Gastroesophageal sphincter (tissue), 4 donors: ENCODE measurements at regions not wholly inside any gene's neighbourhood (a gene's known extent, or its start where the extent isn't known, plus 50 kb on each side); places are given as distances from the start of the nearest gene placed in this dataset.

Experiments
- ATAC-seq: fragments of 150-250 bp; one replicate; pipeline ENCODE4 v1.9.1; 2016; ENCODE audit warnings: mild to moderate bottlenecking, moderate library complexity
- H3K27ac ChIP-seq, 4 donors: fragments of 200-600 bp; sonication (generic) in 3 of 4; 1 replicate in 3 of 4; 2 replicates in 1 of 4; pipeline ENCODE4 v1.5.1; 2016 to 2019
- H3K27me3 ChIP-seq: fragments of 200-600 bp; sonication (generic); one replicate; pipeline ENCODE4 v1.5.1; 2019
- H3K36me3 ChIP-seq, 2 donors: fragments of 200-600 bp; sonication (generic); one replicate each; pipeline ENCODE4 v1.5.1; 2019; ENCODE audit warnings: control low read depth in 1 of 2
- H3K4me1 ChIP-seq, 3 donors: fragments of 200-600 bp; sonication (generic); 1 replicate in 2 of 3; 2 replicates in 1 of 3; pipeline ENCODE4 v1.5.1; 2016 to 2019; ENCODE audit warnings: control low read depth in 2 of 3
- H3K4me3 ChIP-seq, 2 donors: fragments of 200-600 bp; sonication (generic); one replicate each; pipeline ENCODE4 v1.5.1; 2019; ENCODE audit warnings: mild to moderate bottlenecking in 1 of 2, moderate library complexity in 1 of 2
- H3K9me3 ChIP-seq, 3 donors: fragments of 200-600 bp; sonication (generic); one replicate each; pipeline ENCODE4 v1.5.1; 2017 to 2019; ENCODE audit warnings: control low read depth in 2 of 3
- CTCF ChIP-seq, 4 experiments: fragments of 200-600 bp in 2 of 4; fragments of 450-650 bp in 2 of 4; sonication (generic) in 1 of 4; IDR thresholded peaks; one replicate each; pipeline ENCODE4 v1.5.1; 2017 to 2019; ENCODE audit warnings: antibody characterized with exemption in 4 of 4, mild to moderate bottlenecking in 2 of 4, moderate library complexity in 2 of 4
- EP300 ChIP-seq: sonication (generic); formaldehyde crosslinking; IDR thresholded peaks from one replicate; pipeline ENCODE4 v1.6.1; 2017; ENCODE audit warnings: antibody characterized with exemption, mild to moderate bottlenecking
- POLR2A ChIP-seq, 2 donors: fragments of 450-650 bp; IDR thresholded peaks; one replicate each; pipeline ENCODE4 v1.6.1; 2017; ENCODE audit warnings: antibody characterized with exemption in 2 of 2, mild to moderate bottlenecking in 2 of 2, moderate library complexity in 1 of 2
- POLR2AphosphoS5 ChIP-seq: sonication (generic); formaldehyde crosslinking; IDR thresholded peaks from one replicate; pipeline ENCODE4 v1.6.1; 2017; ENCODE audit warnings: antibody characterized with exemption
- WGBS, 2 donors: methylation state at CpG; one replicate each; pipeline ENCODE4 v1.1.5; 2018; ENCODE audit warnings: low coverage in 1 of 2; 5-methylcytosine and 5-hydroxymethylcytosine counted together

- Histone ChIP-seq H3K4me3 (no peak overlapping the region), H3K27me3 (peaks cover 29% of the 10 kb centered on the region), H3K4me1 (no peaks in the 10 kb centered on the region), H3K9me3 (no peaks in the 10 kb centered on the region), H3K27ac (no peak overlapping the region), H3K36me3 (no peaks in the 10 kb centered on the region)
- no peak for ATAC-seq
- TF ChIP-seq POLR2AphosphoS5 (no peak), EP300 (no peak), POLR2A (IDR thresholded peaks at IDR 0.05) (no peak), CTCF (IDR thresholded peaks at IDR 0.05) (no peak)
- 17% methylated on average over 1 to 2 of the region's 4 CpGs for WGBS, 2 donors
These were observed 86.1 kb upstream of the CD83 start for GRCh38 chr6:14031516-14031915.

GRCh38 chr6:14035071-14035847 lies 82.3 kb upstream of the CD83 start:
- WGBS, 2 donors: 42 to 56% methylated on average over 5 to 10 of the region's 14 CpGs
- peaks cover 18% of the 10 kb centered on the region for H3K27me3 ChIP-seq
- H3K9me3 ChIP-seq: no peaks in the 10 kb centered on the region
- no peak overlapping the region for H3K27ac ChIP-seq
- H3K36me3 ChIP-seq: no peaks in the 10 kb centered on the region
- ATAC-seq: peak; percentile 25
- TF ChIP-seq POLR2A (IDR thresholded peaks at IDR 0.05) (no peak), POLR2AphosphoS5 (no peak), EP300 (no peak), CTCF (IDR thresholded peaks at IDR 0.05) (no peak)
- H3K4me1 ChIP-seq: no peaks in the 10 kb centered on the region
- H3K4me3 ChIP-seq: no peak overlapping the region

GRCh38 chr6:14035874-14036273 lies 81.7 kb upstream of the CD83 start:
- no peaks in the 10 kb centered on the region for H3K4me1 ChIP-seq
- WGBS, 2 donors: 81 to 100% methylated on average over 3 of the region's 3 CpGs
- TF ChIP-seq CTCF (IDR thresholded peaks at IDR 0.05) (no peak), POLR2A (IDR thresholded peaks at IDR 0.05) (no peak), POLR2AphosphoS5 (no peak), EP300 (no peak)
- H3K9me3 ChIP-seq: no peaks in the 10 kb centered on the region
- H3K36me3 ChIP-seq: no peaks in the 10 kb centered on the region
- H3K27me3 ChIP-seq: peaks cover 18% of the 10 kb centered on the region
- no peak overlapping the region for H3K27ac ChIP-seq
- no peak for ATAC-seq
- H3K4me3 ChIP-seq: no peak overlapping the region

GRCh38 chr6:14036911-14037310 lies 80.7 kb upstream of the CD83 start:
- no peaks in the 10 kb centered on the region for H3K9me3 ChIP-seq
- H3K4me3 ChIP-seq: no peak overlapping the region
- H3K27ac ChIP-seq: no peak overlapping the region
- no peak for ATAC-seq
- H3K36me3 ChIP-seq: no peaks in the 10 kb centered on the region
- TF ChIP-seq POLR2A (IDR thresholded peaks at IDR 0.05) (no peak), POLR2AphosphoS5 (no peak), CTCF (IDR thresholded peaks at IDR 0.05) (no peak), EP300 (no peak)
- H3K27me3 ChIP-seq: peaks cover 18% of the 10 kb centered on the region
- 58 to 80% methylated on average over 1 to 4 of the region's 4 CpGs for WGBS, 2 donors
- no peaks in the 10 kb centered on the region for H3K4me1 ChIP-seq
